GM12892 (cell line): ENCODE measurements at regions not wholly inside any gene's neighbourhood (a gene's known extent, or its start where the extent isn't known, plus 50 kb on each side); places are given as distances from the start of the nearest gene placed in this dataset.

ENCODE experiments used
- POLR2A ChIP-seq: IDR thresholded peaks from 2 replicates; pipeline ENCODE4 v1.6.1; 2011; ENCODE audit warnings: low read depth, low read length, control low read depth
- POLR2AphosphoS5 ChIP-seq: IDR thresholded peaks from 2 replicates; pipeline ENCODE4 v1.6.1; 2011; ENCODE audit warnings: low read depth, low read length, control low read depth
- TAF1 ChIP-seq: IDR thresholded peaks from 2 replicates; pipeline ENCODE4 v1.6.1; 2011; ENCODE audit warnings: low read depth, mild to moderate bottlenecking, control low read depth, low read length, borderline replicate concordance

DNA sequence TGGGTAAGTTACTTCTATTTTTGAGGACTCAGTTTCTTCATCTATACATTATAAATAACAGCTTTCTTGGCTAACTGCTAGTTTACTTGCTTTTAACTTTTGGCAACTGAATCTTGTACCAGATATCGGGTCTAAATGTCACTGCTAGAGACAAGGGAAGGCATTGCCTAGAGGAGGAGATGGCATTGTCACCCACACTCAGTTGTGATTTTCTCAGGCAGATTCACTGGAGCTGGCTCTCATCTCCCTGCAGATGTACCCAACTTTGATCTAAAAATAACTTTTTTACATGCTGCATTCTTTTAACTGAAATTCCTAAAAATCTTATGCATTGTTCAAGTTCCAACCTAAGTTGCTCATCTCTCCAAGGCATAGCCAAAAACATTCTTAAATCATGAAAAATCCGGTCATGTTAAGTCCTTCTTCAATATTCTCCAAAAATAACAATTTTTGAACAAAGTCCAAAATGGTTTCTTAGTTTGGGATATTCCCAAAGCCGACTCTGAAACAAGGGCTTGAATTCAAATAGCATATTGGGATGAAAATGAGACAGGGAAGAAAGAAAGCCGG lies 469.0 kb upstream of the BOD1L1 start:
- TF ChIP-seq TAF1 (no peak), POLR2A (no peak), POLR2AphosphoS5 (no peak)
